Neural progenitor cell (in vitro differentiated cells): ENCODE measurements at regions not wholly inside any gene's neighbourhood (a gene's known extent, or its start where the extent isn't known, plus 50 kb on each side); places are given as distances from the start of the nearest gene placed in this dataset.

Experiments used
- CTCF ChIP-seq: fragments of 200-600 bp; sonication (generic); IDR thresholded peaks from 2 replicates; pipeline ENCODE4 v1.5.1; 2017; ENCODE audit warnings: antibody characterized with exemption, mild to moderate bottlenecking
- EZH2phosphoT487 ChIP-seq: fragments of 200-600 bp; sonication (generic); IDR thresholded peaks from 2 replicates; pipeline ENCODE4 v1.6.1; 2017; ENCODE audit warnings: antibody characterized with exemption

GRCh38 chr6:82785206-82785605 lies 280.4 kb downstream of the UBE3D start:
- no peak for TF ChIP-seq EZH2phosphoT487
- no peak for TF ChIP-seq CTCF
